Upper lobe of right lung (tissue), 1 donor: ENCODE measurements at regions not wholly inside any gene's neighbourhood (a gene's known extent, or its start where the extent isn't known, plus 50 kb on each side); places are given as distances from the start of the nearest gene placed in this dataset.
"Not testable (repeated sequence)": the region's sequence is repeated elsewhere in the genome, so short reads cannot be mapped to it uniquely, and the experiment has no call there.

Experiments
- ATAC-seq: fragments of 200-7000 bp; cut with Tn5 transposase; one replicate; pipeline ENCODE4 v1.9.1; 2020; ENCODE audit warnings: mild to moderate bottlenecking, moderate library complexity
- DNase-seq: peaks from one replicate; pipeline ENCODE4 v3.0.0-alpha.2; 2020
- H3K27ac ChIP-seq: fragments of 200-600 bp; one replicate; pipeline ENCODE4 v1.8.0; 2022
- H3K27me3 ChIP-seq: fragments of 200-600 bp; one replicate; pipeline ENCODE4 v1.8.0; 2022; ENCODE audit warnings: mild to moderate bottlenecking
- H3K36me3 ChIP-seq: fragments of 200-600 bp; one replicate; pipeline ENCODE4 v1.8.0; 2022
- H3K4me1 ChIP-seq: fragments of 200-600 bp; one replicate; pipeline ENCODE4 v1.8.0; 2022
- H3K4me3 ChIP-seq: fragments of 200-600 bp; one replicate; pipeline ENCODE4 v1.8.0; 2022; ENCODE audit warnings: mild to moderate bottlenecking
- H3K9me3 ChIP-seq: fragments of 200-600 bp; one replicate; pipeline ENCODE4 v1.8.0; 2022
- intact Hi-C: fragments of 100-400 bp; cut with DNase I; formaldehyde crosslinking; loops from one replicate; pipeline ENCODE4 v1.11.0; 2022
- TF ChIP-seq, protein P1 (sequence below): fragments of 200-600 bp; IDR thresholded peaks from one replicate; pipeline ENCODE4 v1.8.0; 2022; ENCODE audit warnings: antibody characterized with exemption
- donor health status: DM: no; HTN: yes; CAD: no; lungs with severe emphysema.

DNA sequence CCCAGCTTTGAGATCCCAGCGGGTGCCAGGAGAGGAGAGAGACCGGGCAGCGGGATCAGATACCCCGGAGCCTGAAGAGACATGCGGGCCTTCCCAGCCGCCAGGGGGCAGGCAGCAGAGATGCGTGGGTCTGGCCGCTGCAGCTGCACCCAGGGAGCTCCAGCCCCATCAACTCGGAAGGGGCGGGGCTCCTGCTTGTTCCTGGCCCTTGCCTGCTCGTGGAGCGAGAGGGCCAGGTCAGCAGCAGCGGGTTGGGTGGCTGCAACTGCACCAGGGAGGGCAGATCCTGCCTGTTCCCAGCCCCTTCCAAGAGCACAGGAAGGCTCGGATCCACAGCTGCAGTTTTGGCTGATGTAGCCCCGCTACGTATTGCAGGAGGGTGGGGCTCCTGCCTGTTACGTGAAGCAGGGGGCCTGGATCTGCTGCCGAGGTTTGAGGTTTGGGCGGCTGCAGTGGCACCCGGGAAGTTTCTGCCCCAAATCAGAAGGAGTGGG lies 532.8 kb downstream of the RFPL4B start:
- Histone ChIP-seq H3K9me3 (no peaks in the 10 kb centered on the region), H3K36me3 (no peaks in the 10 kb centered on the region), H3K27me3 (no peaks in the 10 kb centered on the region), H3K4me1 (no peaks in the 10 kb centered on the region), H3K4me3 (no peak overlapping the region), H3K27ac (no peak overlapping the region)
- TF ChIP-seq, protein P1, sequence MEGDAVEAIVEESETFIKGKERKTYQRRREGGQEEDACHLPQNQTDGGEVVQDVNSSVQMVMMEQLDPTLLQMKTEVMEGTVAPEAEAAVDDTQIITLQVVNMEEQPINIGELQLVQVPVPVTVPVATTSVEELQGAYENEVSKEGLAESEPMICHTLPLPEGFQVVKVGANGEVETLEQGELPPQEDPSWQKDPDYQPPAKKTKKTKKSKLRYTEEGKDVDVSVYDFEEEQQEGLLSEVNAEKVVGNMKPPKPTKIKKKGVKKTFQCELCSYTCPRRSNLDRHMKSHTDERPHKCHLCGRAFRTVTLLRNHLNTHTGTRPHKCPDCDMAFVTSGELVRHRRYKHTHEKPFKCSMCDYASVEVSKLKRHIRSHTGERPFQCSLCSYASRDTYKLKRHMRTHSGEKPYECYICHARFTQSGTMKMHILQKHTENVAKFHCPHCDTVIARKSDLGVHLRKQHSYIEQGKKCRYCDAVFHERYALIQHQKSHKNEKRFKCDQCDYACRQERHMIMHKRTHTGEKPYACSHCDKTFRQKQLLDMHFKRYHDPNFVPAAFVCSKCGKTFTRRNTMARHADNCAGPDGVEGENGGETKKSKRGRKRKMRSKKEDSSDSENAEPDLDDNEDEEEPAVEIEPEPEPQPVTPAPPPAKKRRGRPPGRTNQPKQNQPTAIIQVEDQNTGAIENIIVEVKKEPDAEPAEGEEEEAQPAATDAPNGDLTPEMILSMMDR = no peak
- intact Hi-C loops = no loop called here
- DNase-seq (peak; percentile 69), ATAC-seq (peak; percentile 62)

GRCh38 chr6:112881027-112881426 lies 533.9 kb downstream of the RFPL4B start:
- Histone ChIP-seq H3K27me3 (no peaks in the 10 kb centered on the region), H3K9me3 (no peaks in the 10 kb centered on the region), H3K4me1 (no peaks in the 10 kb centered on the region), H3K27ac (no peak overlapping the region), H3K4me3 (no peak overlapping the region), H3K36me3 (no peaks in the 10 kb centered on the region)
- intact Hi-C loops = no loop called here
- DNase-seq = no peak
- no peak for ATAC-seq
- TF ChIP-seq, protein P1 = no peak

DNA sequence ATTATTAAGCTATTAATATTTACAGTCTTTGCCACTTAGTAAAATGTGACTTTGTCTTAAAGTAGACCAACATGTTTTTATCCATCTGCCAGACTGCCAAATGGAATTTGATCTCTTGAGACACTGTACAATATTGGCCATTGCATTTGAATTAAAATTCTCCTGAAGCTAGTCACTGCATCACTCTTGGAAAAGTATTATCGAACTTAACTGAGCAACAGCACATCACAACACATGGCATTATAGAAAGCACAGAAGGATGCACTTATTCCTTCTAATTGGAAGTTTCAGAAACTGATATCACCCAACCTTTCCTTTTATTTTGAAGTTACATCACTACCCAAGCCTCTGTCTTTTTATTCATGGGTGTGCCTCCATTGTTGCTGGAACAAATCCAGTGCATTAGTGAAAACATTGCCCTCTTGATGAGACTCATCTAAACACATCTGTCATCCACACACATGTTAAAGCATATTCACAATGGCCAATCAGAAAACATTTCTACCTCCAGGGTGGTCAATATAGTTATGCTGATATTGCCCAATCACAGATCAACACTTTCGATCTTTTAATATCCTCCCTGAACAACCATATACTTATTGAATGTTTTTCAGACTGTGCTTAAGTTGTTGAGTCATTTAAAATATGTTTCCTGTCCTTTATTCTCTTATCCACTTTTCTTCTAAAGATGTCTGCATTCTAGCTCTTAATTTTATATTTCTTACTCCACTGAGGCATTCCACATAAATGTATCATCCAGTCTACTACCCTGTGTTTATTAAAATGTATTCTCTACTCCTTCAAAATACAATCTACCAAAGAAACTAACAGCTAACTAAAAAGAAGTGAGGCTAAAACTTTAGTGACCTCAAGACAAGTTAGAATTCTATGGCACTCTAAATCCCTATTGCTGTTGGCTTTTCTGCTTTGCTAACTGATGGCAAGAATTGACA lies 535.0 kb downstream of the RFPL4B start:
- Histone ChIP-seq H3K4me3 (no peak overlapping the region), H3K36me3 (no peaks in the 10 kb centered on the region), H3K27me3 (no peaks in the 10 kb centered on the region), H3K27ac (no peak overlapping the region), H3K4me1 (no peaks in the 10 kb centered on the region), H3K9me3 (no peaks in the 10 kb centered on the region)
- intact Hi-C loops = no loop called here
- ATAC-seq (no peak), DNase-seq (no peak)
- TF ChIP-seq, protein P1 = no peak

DNA sequence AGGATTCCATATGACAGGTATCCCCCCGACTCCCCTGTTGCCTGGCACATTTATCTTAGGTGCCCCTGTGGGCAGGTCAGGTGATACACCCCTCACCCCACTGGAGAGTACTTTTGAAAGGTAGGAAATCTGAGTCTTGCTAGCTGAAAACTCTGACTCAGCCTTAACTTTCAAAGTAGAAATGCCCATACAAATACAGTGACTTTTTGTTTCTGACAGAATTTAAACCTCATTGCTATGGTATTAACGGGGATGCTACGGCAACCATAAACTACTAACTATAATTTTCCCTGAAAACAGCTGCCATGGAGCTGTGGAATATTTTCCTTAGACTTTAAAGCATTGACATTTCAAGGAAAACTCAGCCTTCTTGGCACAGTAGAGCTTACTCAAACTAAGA lies 536.0 kb downstream of the RFPL4B start:
- no peaks in the 10 kb centered on the region for H3K36me3 ChIP-seq
- H3K4me3 ChIP-seq = no peak overlapping the region
- DNase-seq (no peak), ATAC-seq (no peak)
- intact Hi-C loops = no loop called here
- H3K4me1 ChIP-seq = no peaks in the 10 kb centered on the region
- H3K9me3 ChIP-seq = no peaks in the 10 kb centered on the region
- TF ChIP-seq, protein P1 = no peak
- H3K27me3 ChIP-seq = no peaks in the 10 kb centered on the region
- H3K27ac ChIP-seq = no peak overlapping the region

DNA sequence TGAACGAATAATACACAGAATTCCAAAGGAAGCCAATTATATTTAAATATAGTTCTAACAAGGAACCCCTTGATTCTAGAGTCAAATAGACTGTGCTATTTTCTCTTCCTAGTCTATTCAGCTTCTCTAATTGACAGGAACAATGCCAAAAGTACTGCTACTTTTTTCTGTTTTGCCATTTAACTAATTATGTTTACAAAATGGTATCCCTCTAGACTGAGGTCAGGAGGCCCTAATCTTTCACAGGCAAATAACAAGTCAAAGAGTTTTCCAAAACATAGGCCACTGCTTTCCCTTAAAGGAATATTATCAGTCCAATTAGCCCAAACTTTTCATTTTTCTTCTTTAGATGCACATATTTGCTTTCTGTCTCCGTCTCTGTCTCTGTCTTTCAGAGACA lies 539.3 kb downstream of the RFPL4B start:
- H3K27ac ChIP-seq = no peak overlapping the region
- DNase-seq = no peak
- no peak for ATAC-seq
- no peaks in the 10 kb centered on the region for H3K9me3 ChIP-seq
- H3K4me3 ChIP-seq = no peak overlapping the region
- H3K36me3 ChIP-seq = no peaks in the 10 kb centered on the region
- no peaks in the 10 kb centered on the region for H3K4me1 ChIP-seq
- TF ChIP-seq, protein P1 = no peak
- intact Hi-C loops = no loop called here
- no peaks in the 10 kb centered on the region for H3K27me3 ChIP-seq

GRCh38 chr6:112887424-112887823 lies 540.3 kb downstream of the RFPL4B start:
- H3K9me3 ChIP-seq, DNase-seq, intact Hi-C loops, ATAC-seq, H3K36me3 ChIP-seq, H3K4me3 ChIP-seq, H3K27me3 ChIP-seq, H3K27ac ChIP-seq, H3K4me1 ChIP-seq: not testable (repeated sequence)
